ENCODE measurements at regions not wholly inside any gene's neighbourhood (a gene's known extent, or its start where the extent isn't known, plus 50 kb on each side); places are given as distances from the start of the nearest gene placed in this dataset.

DNA sequence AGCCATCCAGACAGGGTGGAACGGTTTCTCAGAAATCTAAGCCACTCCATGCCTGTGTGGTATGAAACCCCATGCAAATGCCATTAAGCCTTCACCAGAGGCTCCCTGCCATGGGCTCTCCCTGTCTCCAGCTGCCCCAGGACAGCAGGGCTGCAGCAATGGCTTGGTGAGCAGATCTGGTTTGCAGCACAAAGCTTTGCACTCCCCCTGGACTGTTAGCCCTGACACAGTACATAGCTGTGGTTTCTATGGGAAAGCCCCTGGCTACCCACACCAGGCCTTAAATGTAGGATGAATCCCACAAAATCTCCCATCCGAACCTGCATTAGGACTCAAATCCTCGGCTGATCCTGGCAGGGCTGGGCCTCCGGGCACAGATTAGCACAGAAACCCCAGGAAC is 291.6 kb downstream of the TNS1 start:
- Histone ChIP-seq H3K4me1 (ENCODE audit: control insufficient read depth, insufficient read depth, low read length) (no peaks in the 10 kb centered on the region), H3K79me2 (ENCODE audit: control insufficient read depth, insufficient read depth, low read length) (no peaks in the 10 kb centered on the region), H4K20me1 (ENCODE audit: control insufficient read depth, insufficient read depth) (no peaks in the 10 kb centered on the region), H2AFZ (ENCODE audit: control insufficient read depth, low read depth, low read length) (no peak overlapping the region), H3K27me3 (replicated peaks in 1 of 2; ENCODE audit: control insufficient read depth in 2 of 2, insufficient read depth in 2 of 2, low read length in 1 of 2) (peaks cover 0 to 3% of the 10 kb centered on the region in 2 experiments; a peak in 3 of 4 replicates), H3K4me2 (ENCODE audit: control insufficient read depth, insufficient read depth) (no peak overlapping the region), H3K36me3 (ENCODE audit: control insufficient read depth in 2 of 2, insufficient read depth in 2 of 2, low read length in 1 of 2) (no peaks in the 10 kb centered on the region), H3K4me3 (no peak overlapping the region), H3K27ac (ENCODE audit: control insufficient read depth, insufficient read depth) (no peak overlapping the region), H3K9me3 (replicated peaks; ENCODE audit: control insufficient read depth, insufficient read depth, low read length) (no peaks in the 10 kb centered on the region; the same call in 2 of the 3 replicates), H3K9ac (ENCODE audit: control insufficient read depth, insufficient read depth, low read length) (no peak overlapping the region)
- ChIA-PET CTCF (interaction anchor here (2.4 kb wide), 1 partner anchor 61 kb away, joined by 9 read pairs; no protein-coding TSS in a partner anchor), SMC1A (ENCODE audit: uncharacterized antibody, unreplicated experiment) (interaction anchor here (1.3 kb wide), 1 partner anchor 60 kb away, joined by 4 read pairs; no protein-coding TSS in a partner anchor), POLR2A (no interaction called here), RAD21 (ENCODE audit: unreplicated experiment) (no interaction called here)
- in situ Hi-C loops (cut with MboI), result loop anchor here (5.0 kb wide), 1 partner anchor 1034 kb away; no protein-coding TSS in a partner anchor
- DNase-seq (ENCODE audit: low read depth, low spot score), result no peak
- no peak for FAIRE-seq
- no peak; the same call in 2 of the 3 replicates for ATAC-seq
- no TSS peak for BruUV-seq (replicated peaks)
- WGBS (ENCODE audit: insufficient coverage, insufficient replicate concordance, low lambda C conversion rate, missing lambda C conversion rate), result 8% methylated on average over 4 of the region's 4 CpGs
- intact Hi-C loops (cut with micrococcal nuclease; ENCODE audit: unreplicated experiment), result no loop called here
- TF ChIP-seq RBBP5 (conservative IDR thresholded peaks at IDR 0.05) (no peak), BCL3 (IDR thresholded peaks at IDR 0.05; ENCODE audit: borderline replicate concordance, insufficient read depth, low read depth, low read length, poor library complexity, severe bottlenecking) (no peak), CHD2 (IDR thresholded peaks at IDR 0.05; ENCODE audit: borderline replicate concordance, low read depth, low read length) (no peak), IKZF2 (IDR thresholded peaks at IDR 0.05) (no peak), TCF7 (IDR thresholded peaks at IDR 0.05; ENCODE audit: borderline replicate concordance) (no peak), NR2F1 (conservative IDR thresholded peaks at IDR 0.05) (no peak), SPI1 (IDR thresholded peaks at IDR 0.05; ENCODE audit: borderline replicate concordance, insufficient read depth, low read depth, low read length) (no peak), BHLHE40 (IDR thresholded peaks at IDR 0.05; ENCODE audit: borderline replicate concordance in 1 of 2, low read depth in 2 of 2, low read length in 1 of 2) (no peak), RAD51 (IDR thresholded peaks at IDR 0.05) (no peak), EZH2 (IDR thresholded peaks at IDR 0.05; ENCODE audit: borderline replicate concordance, control insufficient read depth, low read depth, low read length) (no peak), ZBTB40 (IDR thresholded peaks at IDR 0.05; ENCODE audit: borderline replicate concordance) (no peak), KLF5 (IDR thresholded peaks at IDR 0.05; ENCODE audit: partially characterized antibody) (no peak), GATAD2B (conservative IDR thresholded peaks at IDR 0.05; ENCODE audit: low read depth) (no peak), TCF3 (IDR thresholded peaks at IDR 0.05; ENCODE audit: borderline replicate concordance, insufficient read depth, low read depth, low read length) (no peak)
- TF ChIP-seq, protein P1, sequence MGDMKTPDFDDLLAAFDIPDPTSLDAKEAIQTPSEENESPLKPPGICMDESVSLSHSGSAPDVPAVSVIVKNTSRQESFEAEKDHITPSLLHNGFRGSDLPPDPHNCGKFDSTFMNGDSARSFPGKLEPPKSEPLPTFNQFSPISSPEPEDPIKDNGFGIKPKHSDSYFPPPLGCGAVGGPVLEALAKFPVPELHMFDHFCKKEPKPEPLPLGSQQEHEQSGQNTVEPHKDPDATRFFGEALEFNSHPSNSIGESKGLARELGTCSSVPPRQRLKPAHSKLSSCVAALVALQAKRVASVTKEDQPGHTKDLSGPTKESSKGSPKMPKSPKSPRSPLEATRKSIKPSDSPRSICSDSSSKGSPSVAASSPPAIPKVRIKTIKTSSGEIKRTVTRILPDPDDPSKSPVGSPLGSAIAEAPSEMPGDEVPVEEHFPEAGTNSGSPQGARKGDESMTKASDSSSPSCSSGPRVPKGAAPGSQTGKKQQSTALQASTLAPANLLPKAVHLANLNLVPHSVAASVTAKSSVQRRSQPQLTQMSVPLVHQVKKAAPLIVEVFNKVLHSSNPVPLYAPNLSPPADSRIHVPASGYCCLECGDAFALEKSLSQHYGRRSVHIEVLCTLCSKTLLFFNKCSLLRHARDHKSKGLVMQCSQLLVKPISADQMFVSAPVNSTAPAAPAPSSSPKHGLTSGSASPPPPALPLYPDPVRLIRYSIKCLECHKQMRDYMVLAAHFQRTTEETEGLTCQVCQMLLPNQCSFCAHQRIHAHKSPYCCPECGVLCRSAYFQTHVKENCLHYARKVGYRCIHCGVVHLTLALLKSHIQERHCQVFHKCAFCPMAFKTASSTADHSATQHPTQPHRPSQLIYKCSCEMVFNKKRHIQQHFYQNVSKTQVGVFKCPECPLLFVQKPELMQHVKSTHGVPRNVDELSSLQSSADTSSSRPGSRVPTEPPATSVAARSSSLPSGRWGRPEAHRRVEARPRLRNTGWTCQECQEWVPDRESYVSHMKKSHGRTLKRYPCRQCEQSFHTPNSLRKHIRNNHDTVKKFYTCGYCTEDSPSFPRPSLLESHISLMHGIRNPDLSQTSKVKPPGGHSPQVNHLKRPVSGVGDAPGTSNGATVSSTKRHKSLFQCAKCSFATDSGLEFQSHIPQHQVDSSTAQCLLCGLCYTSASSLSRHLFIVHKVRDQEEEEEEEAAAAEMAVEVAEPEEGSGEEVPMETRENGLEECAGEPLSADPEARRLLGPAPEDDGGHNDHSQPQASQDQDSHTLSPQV (IDR thresholded peaks at IDR 0.05), result no peak

Measured in GM12878 (cell line).